GM12891 (cell line): ENCODE measurements at regions not wholly inside any gene's neighbourhood (a gene's known extent, or its start where the extent isn't known, plus 50 kb on each side); places are given as distances from the start of the nearest gene placed in this dataset.

Source experiments
- DNase-seq: peaks from one replicate; pipeline ENCODE4 v3.0.0; 2011; ENCODE audit warnings: low spot score; ENCODE audit not compliant: insufficient read length
- FAIRE-seq: peaks from 2 replicates; lab custom pipeline; 2011; peaks lifted over from hg19 to GRCh38; lab: Jason Lieb, UNC
- PAX5 ChIP-seq: IDR thresholded peaks from 2 replicates; pipeline ENCODE4 v1.6.1; 2011; ENCODE audit warnings: low read length, moderate library complexity, mild to moderate bottlenecking; ENCODE audit not compliant: insufficient read depth, severe bottlenecking
- POLR2A ChIP-seq: IDR thresholded peaks from 2 replicates; pipeline ENCODE4 v1.6.1; 2011; ENCODE audit warnings: low read depth, low read length, control low read depth
- POLR2AphosphoS5 ChIP-seq: IDR thresholded peaks from 2 replicates; pipeline ENCODE4 v1.6.1; 2011; ENCODE audit warnings: low read depth, low read length, control low read depth
- POU2F2 ChIP-seq: IDR thresholded peaks from 2 replicates; pipeline ENCODE4 v1.6.1; 2011; ENCODE audit warnings: low read depth, mild to moderate bottlenecking, control low read depth, low read length, moderate library complexity
- SPI1 ChIP-seq: IDR thresholded peaks from 2 replicates; pipeline ENCODE4 v1.6.1; 2011; ENCODE audit warnings: low read depth, low read length, control low read depth
- TAF1 ChIP-seq: IDR thresholded peaks from 2 replicates; pipeline ENCODE4 v1.6.1; 2011; ENCODE audit warnings: low read depth, low read length, control low read depth

GRCh38 chr1:188363943-188364342 is 1535.2 kb downstream of the PLA2G4A start:
- FAIRE-seq = no peak
- TF ChIP-seq SPI1 = no peak
- TF ChIP-seq POU2F2 = no peak
- TF ChIP-seq POLR2AphosphoS5 = no peak
- no peak for TF ChIP-seq POLR2A
- DNase-seq = no peak

DNA sequence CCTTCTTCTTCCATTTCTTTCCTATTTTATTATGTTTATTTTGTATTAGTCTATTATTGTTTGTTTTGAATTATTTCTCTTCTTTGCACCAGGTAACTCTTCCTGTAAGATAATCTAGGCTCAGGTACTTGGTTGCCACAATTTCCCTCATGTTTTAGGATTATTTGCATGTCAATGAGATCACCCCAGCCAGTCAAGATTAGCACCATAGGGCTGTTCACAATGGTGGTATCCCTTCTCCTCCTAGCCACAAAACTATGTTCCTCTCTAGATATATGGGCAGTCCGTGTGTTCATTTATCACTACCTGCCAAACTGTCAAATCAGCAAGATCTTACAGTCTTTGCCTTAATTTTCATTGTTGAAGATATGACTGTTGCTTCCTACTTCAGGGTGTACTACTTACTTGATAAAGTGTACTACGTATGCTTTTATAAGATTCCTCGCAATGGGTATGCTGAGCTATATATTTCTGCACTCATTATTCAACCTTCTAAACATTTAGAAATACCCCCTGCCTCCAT is 1536.2 kb downstream of the PLA2G4A start:
- TF ChIP-seq POU2F2 (no peak), PAX5 (no peak), POLR2AphosphoS5 (no peak), SPI1 (no peak), TAF1 (no peak), POLR2A (no peak)
- DNase-seq (no peak), FAIRE-seq (no peak)

DNA sequence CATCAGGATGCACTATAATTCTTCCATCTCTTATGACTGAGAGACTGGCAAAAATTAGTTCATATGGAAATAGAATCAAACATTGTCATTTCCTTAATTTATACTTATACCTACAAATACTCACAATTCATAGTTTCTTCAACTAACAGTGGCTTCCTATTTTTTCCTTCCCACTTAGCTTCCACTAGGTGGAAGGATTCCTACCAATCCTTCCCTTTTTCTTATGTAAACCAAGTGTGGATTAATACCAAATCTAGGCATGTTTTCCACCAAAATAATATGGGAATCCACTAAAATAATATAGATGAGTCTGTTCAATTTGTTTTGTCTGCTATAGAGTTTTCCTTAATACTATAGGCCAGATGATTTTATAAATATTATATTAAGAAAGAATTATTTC is 1537.1 kb downstream of the PLA2G4A start:
- DNase-seq = no peak
- TF ChIP-seq POU2F2 (no peak), POLR2A (no peak), SPI1 (no peak), POLR2AphosphoS5 (no peak), TAF1 (no peak), PAX5 (no peak)
- FAIRE-seq = no peak

- DNase-seq (no peak), FAIRE-seq (no peak)
- TF ChIP-seq POLR2AphosphoS5 = no peak
- TF ChIP-seq SPI1 = no peak
- no peak for TF ChIP-seq POU2F2
- no peak for TF ChIP-seq POLR2A
- no peak for TF ChIP-seq PAX5
- no peak for TF ChIP-seq TAF1
Observed at GRCh38 chr1:188367661-188368060, 1538.9 kb downstream of the PLA2G4A start.

- FAIRE-seq (no peak), DNase-seq (no peak)
- TF ChIP-seq POU2F2 = no peak
- no peak for TF ChIP-seq POLR2AphosphoS5
- no peak for TF ChIP-seq PAX5
- no peak for TF ChIP-seq SPI1
- no peak for TF ChIP-seq POLR2A
- no peak for TF ChIP-seq TAF1
Observed at GRCh38 chr1:188371295-188371806, 1542.6 kb downstream of the PLA2G4A start.

GRCh38 chr1:188372821-188373220 is 1544.1 kb downstream of the PLA2G4A start:
- no peak for DNase-seq
- no peak for FAIRE-seq
- no peak for TF ChIP-seq POU2F2
- TF ChIP-seq SPI1 = no peak
- no peak for TF ChIP-seq TAF1
- no peak for TF ChIP-seq POLR2AphosphoS5
- no peak for TF ChIP-seq POLR2A
- no peak for TF ChIP-seq PAX5

GRCh38 chr1:188382851-188383250 is 1554.1 kb downstream of the PLA2G4A start:
- FAIRE-seq (no peak), DNase-seq (no peak)
- TF ChIP-seq POLR2AphosphoS5 = no peak
- no peak for TF ChIP-seq TAF1
- TF ChIP-seq SPI1 = no peak
- TF ChIP-seq POLR2A = no peak
- TF ChIP-seq POU2F2 = no peak
- no peak for TF ChIP-seq PAX5

DNA sequence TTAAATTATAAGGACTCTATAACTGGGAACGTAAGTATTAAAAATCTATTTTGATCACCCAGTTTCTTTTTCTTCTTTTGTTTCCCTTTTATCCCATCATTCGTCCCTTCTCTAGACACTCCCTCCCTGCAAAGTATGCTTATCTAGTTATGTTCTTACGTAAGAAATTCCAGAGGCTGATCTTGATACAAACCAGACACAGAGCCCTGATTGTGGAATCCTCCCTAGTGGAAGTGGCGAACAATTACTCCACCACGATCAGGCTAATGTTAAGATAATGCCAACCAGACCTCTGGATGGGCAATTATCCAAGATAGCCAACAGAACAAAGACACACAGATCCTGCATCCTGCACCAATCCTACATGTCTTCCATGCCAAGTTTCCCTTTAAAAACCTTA is 1557.4 kb downstream of the PLA2G4A start:
- DNase-seq (no peak), FAIRE-seq (no peak)
- TF ChIP-seq TAF1 = no peak
- no peak for TF ChIP-seq SPI1
- no peak for TF ChIP-seq PAX5
- no peak for TF ChIP-seq POLR2AphosphoS5
- TF ChIP-seq POLR2A = no peak
- TF ChIP-seq POU2F2 = no peak

DNA sequence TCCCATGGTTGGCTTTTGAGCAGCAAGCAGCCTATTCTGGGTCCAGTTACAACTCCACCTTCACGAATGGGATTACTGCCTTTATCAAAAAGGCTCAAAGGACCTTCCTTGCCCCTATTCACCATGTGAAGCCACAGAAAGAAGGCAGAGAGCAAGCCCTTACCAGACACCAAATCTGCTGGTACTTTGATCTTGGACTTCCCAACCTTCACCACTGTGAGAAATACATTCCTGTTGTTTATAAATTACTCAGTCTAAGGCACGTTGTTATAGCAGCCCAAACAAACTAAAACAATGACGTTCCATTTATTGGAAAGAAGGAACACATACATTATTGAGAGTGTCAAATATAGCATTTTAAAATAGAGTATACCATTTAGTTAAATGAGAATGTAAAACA is 1557.9 kb downstream of the PLA2G4A start:
- TF ChIP-seq POLR2AphosphoS5 = no peak
- no peak for TF ChIP-seq POU2F2
- TF ChIP-seq TAF1 = no peak
- TF ChIP-seq SPI1 = no peak

GRCh38 chr1:188394677-188395076 is 1565.9 kb downstream of the PLA2G4A start:
- TF ChIP-seq SPI1 (no peak), PAX5 (no peak), POLR2AphosphoS5 (no peak), TAF1 (no peak)
- no peak for FAIRE-seq
- DNase-seq = no peak

More for the DNA sequence above, 1557.9 kb downstream of the PLA2G4A start:
- FAIRE-seq = no peak
- no peak for DNase-seq

GRCh38 chr1:188397521-188397920 is 1568.8 kb downstream of the PLA2G4A start:
- TF ChIP-seq SPI1 (no peak), POLR2AphosphoS5 (no peak), TAF1 (no peak), PAX5 (no peak), POU2F2 (no peak), POLR2A (no peak)
- no peak for DNase-seq
- FAIRE-seq = no peak

DNA sequence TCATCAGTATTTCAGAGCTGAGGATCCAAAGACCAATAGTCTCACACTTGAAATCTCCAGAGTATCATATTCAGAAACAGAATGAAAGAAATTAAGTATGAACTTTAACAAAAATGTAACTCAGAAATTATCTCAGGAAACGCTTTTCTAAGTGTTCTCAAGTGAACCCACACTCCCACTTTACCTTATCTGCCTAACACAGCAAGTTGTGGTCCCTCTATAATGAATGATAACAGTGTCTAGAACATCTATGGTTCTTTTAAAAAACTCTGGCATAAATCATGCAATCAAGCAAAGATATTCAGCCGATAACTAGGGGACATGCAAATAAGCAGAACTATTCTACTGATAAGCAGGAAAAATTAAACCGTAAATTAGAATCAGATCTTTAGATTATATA is 1574.2 kb downstream of the PLA2G4A start:
- TF ChIP-seq POU2F2 = no peak
- TF ChIP-seq SPI1 = no peak
- TF ChIP-seq TAF1 = no peak
- no peak for TF ChIP-seq PAX5
- TF ChIP-seq POLR2A = no peak
- TF ChIP-seq POLR2AphosphoS5 = no peak
- FAIRE-seq (no peak), DNase-seq (no peak)
